ENCODE measurements at regions not wholly inside any gene's neighbourhood (a gene's known extent, or its start where the extent isn't known, plus 50 kb on each side); places are given as distances from the start of the nearest gene placed in this dataset.
A peak's percentile ranks its signal among the peaks of the same experiment; 100 is the strongest.

- H3K27me3 ChIP-seq = no peaks in the 10 kb centered on the region
- no peak for DNase-seq
- no peak overlapping the region for H3K27ac ChIP-seq
- H3K4me1 ChIP-seq = no peaks in the 10 kb centered on the region
- TF ChIP-seq CTCF (IDR thresholded peaks at IDR 0.05) = no peak
- WGBS, 2 donors (ENCODE audit: low coverage in 1 of 2) = 93 to 94% methylated on average over 2 of the region's 2 CpGs
- peaks cover 3 to 9% of the 10 kb centered on the region in 2 donors for H3K9me3 ChIP-seq
- no peaks in the 10 kb centered on the region for H3K36me3 ChIP-seq
- intact Hi-C loops (cut with DNase I; ENCODE audit: low total_unique reads) (no loop called here), in situ Hi-C loops (cut with MboI; ENCODE audit: low pct_ligation_motif_present in 1 of 4, low pct_unique_long_range_greater_than_20kb in 1 of 4, low sequenced_read_pairs in 3 of 4) (no loop called here)
- no peak overlapping the region for H3K4me3 ChIP-seq
Observed at GRCh38 chr1:87915771-87916170, 587.1 kb downstream of the LMO4 start.

DNA sequence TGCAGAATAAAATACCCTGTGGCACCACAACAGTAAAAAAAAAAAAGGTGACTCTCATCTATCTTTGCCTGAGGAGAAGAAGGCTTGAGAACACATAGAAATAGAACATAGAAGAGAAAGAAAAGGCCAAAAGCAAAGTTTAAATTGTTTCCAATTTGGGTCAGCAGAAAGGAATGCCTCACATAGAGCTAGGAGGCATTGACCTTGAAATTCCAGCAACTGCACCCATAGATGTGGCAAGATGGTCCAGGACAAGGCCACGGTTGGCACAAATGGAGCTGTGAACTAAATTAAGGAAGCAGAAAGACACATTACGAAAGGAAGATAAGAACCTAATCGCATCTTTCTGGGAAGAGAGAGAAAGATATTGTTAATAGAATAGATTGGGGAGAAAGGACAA is 588.3 kb downstream of the LMO4 start:
- WGBS, 2 donors (ENCODE audit: low coverage in 1 of 2) = 91 to 94% methylated on average over 3 of the region's 3 CpGs
- TF ChIP-seq EP300 (IDR thresholded peaks at IDR 0.05; ENCODE audit: low read depth) (no peak), POLR2A (IDR thresholded peaks at IDR 0.05) (no peak), CTCF (IDR thresholded peaks at IDR 0.05) (no peak)
- in situ Hi-C loops (cut with MboI; ENCODE audit: low pct_ligation_motif_present in 1 of 4, low pct_unique_long_range_greater_than_20kb in 1 of 4, low sequenced_read_pairs in 3 of 4) (no loop called here), intact Hi-C loops (cut with DNase I; ENCODE audit: low total_unique reads) (no loop called here)
- no peaks in the 10 kb centered on the region for H3K27me3 ChIP-seq
- no peaks in the 10 kb centered on the region for H3K36me3 ChIP-seq
- peaks cover 3 to 9% of the 10 kb centered on the region in 2 donors for H3K9me3 ChIP-seq
- DNase-seq = no peak
- no peak overlapping the region for H3K27ac ChIP-seq
- no peak overlapping the region for H3K4me3 ChIP-seq
- H3K4me1 ChIP-seq = no peaks in the 10 kb centered on the region

- Histone ChIP-seq H3K9me3 (peaks cover 2 to 4% of the 10 kb centered on the region in 2 donors), H3K27ac (peak overlapping the region in 1 of 4 donors; percentile 34), H3K27me3 (no peaks in the 10 kb centered on the region), H3K4me3 (no peak overlapping the region), H3K36me3 (no peaks in the 10 kb centered on the region), H3K4me1 (no peaks in the 10 kb centered on the region)
- intact Hi-C loops (cut with DNase I; ENCODE audit: low total_unique reads) = no loop called here
- no peak for TF ChIP-seq POLR2A (IDR thresholded peaks at IDR 0.05)
- no peak for TF ChIP-seq POLR2AphosphoS5 (IDR thresholded peaks at IDR 0.05)
- in situ Hi-C loops (cut with MboI; ENCODE audit: low pct_ligation_motif_present in 1 of 4, low pct_unique_long_range_greater_than_20kb in 1 of 4, low sequenced_read_pairs in 3 of 4) = no loop called here
- WGBS, 2 donors (ENCODE audit: low coverage in 1 of 2) = 52% methylated on average over 1 of the region's 1 CpG; no CpG with 5 or more reads in 1 of the 2 donors
- no peak for DNase-seq
Observed at GRCh38 chr1:87918398-87918797, 589.7 kb downstream of the LMO4 start.

- 86 to 88% methylated on average over 1 to 2 of the region's 2 CpGs for WGBS, 2 donors (ENCODE audit: low coverage in 1 of 2)
- H3K4me3 ChIP-seq = no peak overlapping the region
- no peak for DNase-seq
- in situ Hi-C loops (cut with MboI; ENCODE audit: low pct_ligation_motif_present in 1 of 4, low pct_unique_long_range_greater_than_20kb in 1 of 4, low sequenced_read_pairs in 3 of 4) (no loop called here), intact Hi-C loops (cut with DNase I; ENCODE audit: low total_unique reads) (no loop called here)
- H3K27ac ChIP-seq = no peak overlapping the region
- H3K27me3 ChIP-seq = no peaks in the 10 kb centered on the region
- TF ChIP-seq EP300 (IDR thresholded peaks at IDR 0.05; ENCODE audit: low read depth) = no peak
- TF ChIP-seq POLR2A (IDR thresholded peaks at IDR 0.05) = no peak
- no peak for TF ChIP-seq CTCF (IDR thresholded peaks at IDR 0.05)
- TF ChIP-seq POLR2AphosphoS5 (IDR thresholded peaks at IDR 0.05) = no peak
- H3K4me1 ChIP-seq = peaks cover 0 to 3% (median 0%) of the 10 kb centered on the region in 4 donors
- no peaks in the 10 kb centered on the region for H3K36me3 ChIP-seq
- H3K9me3 ChIP-seq = no peaks in the 10 kb centered on the region
Observed at GRCh38 chr1:87922885-87923284, 594.2 kb downstream of the LMO4 start.

- in situ Hi-C loops (cut with MboI; ENCODE audit: low pct_ligation_motif_present in 1 of 4, low pct_unique_long_range_greater_than_20kb in 1 of 4, low sequenced_read_pairs in 3 of 4) (no loop called here), intact Hi-C loops (cut with DNase I; ENCODE audit: low total_unique reads) (no loop called here)
- no peaks in the 10 kb centered on the region for H3K27me3 ChIP-seq
- no peak for DNase-seq
- no peaks in the 10 kb centered on the region for H3K36me3 ChIP-seq
- 89 to 94% methylated on average over 3 of the region's 3 CpGs for WGBS, 2 donors (ENCODE audit: low coverage in 1 of 2)
- no peaks in the 10 kb centered on the region for H3K9me3 ChIP-seq
- TF ChIP-seq POLR2AphosphoS5 (IDR thresholded peaks at IDR 0.05) (no peak), CTCF (IDR thresholded peaks at IDR 0.05) (no peak), POLR2A (IDR thresholded peaks at IDR 0.05) (no peak), EP300 (IDR thresholded peaks at IDR 0.05; ENCODE audit: low read depth) (no peak)
- no peak overlapping the region for H3K4me3 ChIP-seq
- H3K4me1 ChIP-seq = peaks cover 0 to 3% (median 0%) of the 10 kb centered on the region in 4 donors
- no peak overlapping the region for H3K27ac ChIP-seq
Observed at GRCh38 chr1:87926131-87926830, 597.6 kb downstream of the LMO4 start.
